Activated CD4-positive, alpha-beta T cell treated with anti-CD3 and anti-CD28 coated beads, Interleukin-2, amount 10 ng/mL, durations not matched to agents 24 days and 14 days (primary cell): ENCODE measurements at regions not wholly inside any gene's neighbourhood (a gene's known extent, or its start where the extent isn't known, plus 50 kb on each side); places are given as distances from the start of the nearest gene placed in this dataset.

Experiments used
- DNase-seq: peaks from one replicate; pipeline ENCODE4 v3.0.0; 2022
- H3K27ac Mint-ChIP-seq: one replicate; pipeline ENCODE4 v1.8.0; 2022; ENCODE audit warnings: mild to moderate bottlenecking, mixed read lengths
- H3K27me3 Mint-ChIP-seq: one replicate; pipeline ENCODE4 v1.8.0; 2022; ENCODE audit warnings: mixed read lengths
- H3K36me3 Mint-ChIP-seq: one replicate; pipeline ENCODE4 v1.8.0; 2022; ENCODE audit warnings: low read depth, mild to moderate bottlenecking, mixed read lengths
- H3K4me1 Mint-ChIP-seq: one replicate; pipeline ENCODE4 v1.8.0; 2021; ENCODE audit warnings: mixed read lengths
- H3K4me3 Mint-ChIP-seq: one replicate; pipeline ENCODE4 v1.8.0; 2022; ENCODE audit warnings: mild to moderate bottlenecking, moderate library complexity, mixed read lengths
- H3K9me3 Mint-ChIP-seq: one replicate; pipeline ENCODE4 v1.8.0; 2021; ENCODE audit warnings: mixed read lengths
- intact Hi-C: fragments of 100-400 bp; cut with micrococcal nuclease; formaldehyde crosslinking; loops from one replicate; pipeline ENCODE4 v1.15.1; 2023

- Mint-ChIP-seq H3K4me3 (no peak overlapping the region), H3K27me3 (no peaks in the 10 kb centered on the region), H3K36me3 (no peaks in the 10 kb centered on the region), H3K9me3 (no peaks in the 10 kb centered on the region), H3K27ac (no peak overlapping the region), H3K4me1 (no peaks in the 10 kb centered on the region)
- peak; percentile 23 for DNase-seq
- intact Hi-C loops, result no loop called here
Measured at GRCh38 chr10:85420501-85421191, 945.9 kb downstream of the GRID1 start.

- H3K9me3 Mint-ChIP-seq, result no peaks in the 10 kb centered on the region
- no peak for DNase-seq
- intact Hi-C loops, result no loop called here
- H3K4me1 Mint-ChIP-seq, result no peaks in the 10 kb centered on the region
- no peak overlapping the region for H3K27ac Mint-ChIP-seq
- H3K27me3 Mint-ChIP-seq, result no peaks in the 10 kb centered on the region
- no peak overlapping the region for H3K4me3 Mint-ChIP-seq
- no peaks in the 10 kb centered on the region for H3K36me3 Mint-ChIP-seq
Measured at GRCh38 chr10:85421421-85421820, 945.2 kb downstream of the GRID1 start.

GRCh38 chr10:85429126-85429525 is 937.5 kb downstream of the GRID1 start:
- DNase-seq, result no peak
- H3K36me3 Mint-ChIP-seq, result no peaks in the 10 kb centered on the region
- intact Hi-C loops, result no loop called here
- H3K27me3 Mint-ChIP-seq, result no peaks in the 10 kb centered on the region
- H3K4me3 Mint-ChIP-seq, result no peak overlapping the region
- no peaks in the 10 kb centered on the region for H3K4me1 Mint-ChIP-seq
- H3K27ac Mint-ChIP-seq, result no peak overlapping the region
- H3K9me3 Mint-ChIP-seq, result no peaks in the 10 kb centered on the region

- intact Hi-C loops, result no loop called here
- Mint-ChIP-seq H3K27me3 (no peaks in the 10 kb centered on the region), H3K9me3 (no peaks in the 10 kb centered on the region), H3K36me3 (no peaks in the 10 kb centered on the region), H3K27ac (no peak overlapping the region), H3K4me3 (no peak overlapping the region), H3K4me1 (no peaks in the 10 kb centered on the region)
- DNase-seq, result no peak
Measured at GRCh38 chr10:85430991-85431390, 935.6 kb downstream of the GRID1 start.

- DNase-seq, result no peak
- H3K4me3 Mint-ChIP-seq, result no peak overlapping the region
- H3K27me3 Mint-ChIP-seq, result peaks cover 2% of the 10 kb centered on the region
- H3K9me3 Mint-ChIP-seq, result no peaks in the 10 kb centered on the region
- H3K36me3 Mint-ChIP-seq, result no peaks in the 10 kb centered on the region
- intact Hi-C loops, result no loop called here
- no peaks in the 10 kb centered on the region for H3K4me1 Mint-ChIP-seq
- H3K27ac Mint-ChIP-seq, result no peak overlapping the region
Measured at GRCh38 chr10:85433248-85433647, 933.3 kb downstream of the GRID1 start.

GRCh38 chr10:85444868-85445267 is 921.7 kb downstream of the GRID1 start:
- Mint-ChIP-seq H3K4me1 (no peaks in the 10 kb centered on the region), H3K27ac (no peak overlapping the region)
- intact Hi-C loops, result no loop called here

GRCh38 chr10:85445702-85446101 is 920.9 kb downstream of the GRID1 start:
- Mint-ChIP-seq H3K27ac (no peak overlapping the region), H3K4me1 (no peaks in the 10 kb centered on the region), H3K27me3 (no peaks in the 10 kb centered on the region), H3K9me3 (no peaks in the 10 kb centered on the region), H3K4me3 (no peak overlapping the region), H3K36me3 (no peaks in the 10 kb centered on the region)
- no peak for DNase-seq
- intact Hi-C loops, result no loop called here

More at GRCh38 chr10:85444868-85445267, 921.7 kb downstream of the GRID1 start:
- Mint-ChIP-seq H3K27me3 (no peaks in the 10 kb centered on the region), H3K9me3 (no peaks in the 10 kb centered on the region), H3K36me3 (no peaks in the 10 kb centered on the region), H3K4me3 (no peak overlapping the region)
- no peak for DNase-seq

- no peaks in the 10 kb centered on the region for H3K36me3 Mint-ChIP-seq
- H3K4me1 Mint-ChIP-seq, result no peaks in the 10 kb centered on the region
- no peaks in the 10 kb centered on the region for H3K27me3 Mint-ChIP-seq
- H3K4me3 Mint-ChIP-seq, result no peak overlapping the region
- no peak overlapping the region for H3K27ac Mint-ChIP-seq
- peak; percentile 21 for DNase-seq
- intact Hi-C loops, result no loop called here
- no peaks in the 10 kb centered on the region for H3K9me3 Mint-ChIP-seq
Measured at GRCh38 chr10:85446827-85447226, 919.8 kb downstream of the GRID1 start.

- H3K4me1 Mint-ChIP-seq, result no peaks in the 10 kb centered on the region
- H3K27me3 Mint-ChIP-seq, result no peaks in the 10 kb centered on the region
- intact Hi-C loops, result no loop called here
- no peaks in the 10 kb centered on the region for H3K36me3 Mint-ChIP-seq
- no peak overlapping the region for H3K4me3 Mint-ChIP-seq
- no peak overlapping the region for H3K27ac Mint-ChIP-seq
- DNase-seq, result peak; percentile 12
- H3K9me3 Mint-ChIP-seq, result no peaks in the 10 kb centered on the region
Measured at GRCh38 chr10:85447690-85448089, 918.9 kb downstream of the GRID1 start.

- Mint-ChIP-seq H3K4me1 (no peaks in the 10 kb centered on the region), H3K9me3 (no peaks in the 10 kb centered on the region), H3K27me3 (no peaks in the 10 kb centered on the region), H3K4me3 (no peak overlapping the region), H3K36me3 (no peaks in the 10 kb centered on the region), H3K27ac (no peak overlapping the region)
- DNase-seq, result peak; percentile 40
- intact Hi-C loops, result no loop called here
Measured at GRCh38 chr10:85448716-85449115, 917.9 kb downstream of the GRID1 start.

- Mint-ChIP-seq H3K4me3 (no peak overlapping the region), H3K27ac (no peak overlapping the region), H3K9me3 (no peaks in the 10 kb centered on the region), H3K4me1 (no peaks in the 10 kb centered on the region), H3K36me3 (no peaks in the 10 kb centered on the region), H3K27me3 (no peaks in the 10 kb centered on the region)
- no peak for DNase-seq
- intact Hi-C loops, result no loop called here
Measured at GRCh38 chr10:85454386-85454785, 912.2 kb downstream of the GRID1 start.

- no peak for DNase-seq
- no peaks in the 10 kb centered on the region for H3K4me1 Mint-ChIP-seq
- intact Hi-C loops, result no loop called here
Measured at GRCh38 chr10:85457191-85457590, 909.4 kb downstream of the GRID1 start.

GRCh38 chr10:85458324-85458723 is 908.3 kb downstream of the GRID1 start:
- no peaks in the 10 kb centered on the region for H3K27me3 Mint-ChIP-seq
- no peak overlapping the region for H3K4me3 Mint-ChIP-seq
- intact Hi-C loops, result no loop called here
- no peak overlapping the region for H3K27ac Mint-ChIP-seq
- DNase-seq, result no peak
- H3K4me1 Mint-ChIP-seq, result no peaks in the 10 kb centered on the region
- no peaks in the 10 kb centered on the region for H3K9me3 Mint-ChIP-seq
- no peaks in the 10 kb centered on the region for H3K36me3 Mint-ChIP-seq

More at GRCh38 chr10:85457191-85457590, 909.4 kb downstream of the GRID1 start:
- H3K27ac Mint-ChIP-seq, result no peak overlapping the region
- no peak overlapping the region for H3K4me3 Mint-ChIP-seq
- no peaks in the 10 kb centered on the region for H3K9me3 Mint-ChIP-seq
- no peaks in the 10 kb centered on the region for H3K36me3 Mint-ChIP-seq
- H3K27me3 Mint-ChIP-seq, result no peaks in the 10 kb centered on the region

- no peak for DNase-seq
- Mint-ChIP-seq H3K27me3 (no peaks in the 10 kb centered on the region), H3K27ac (no peak overlapping the region), H3K36me3 (no peaks in the 10 kb centered on the region), H3K9me3 (no peaks in the 10 kb centered on the region), H3K4me1 (no peaks in the 10 kb centered on the region), H3K4me3 (no peak overlapping the region)
- intact Hi-C loops, result no loop called here
Measured at GRCh38 chr10:85459906-85460305, 906.7 kb downstream of the GRID1 start.

- no peaks in the 10 kb centered on the region for H3K4me1 Mint-ChIP-seq
- no peak for DNase-seq
- intact Hi-C loops, result no loop called here
- no peaks in the 10 kb centered on the region for H3K9me3 Mint-ChIP-seq
- H3K27me3 Mint-ChIP-seq, result no peaks in the 10 kb centered on the region
- H3K27ac Mint-ChIP-seq, result no peak overlapping the region
- no peak overlapping the region for H3K4me3 Mint-ChIP-seq
- no peaks in the 10 kb centered on the region for H3K36me3 Mint-ChIP-seq
Measured at GRCh38 chr10:85464336-85464735, 902.3 kb downstream of the GRID1 start.
